GM12878 (cell line): ENCODE measurements at regions not wholly inside any gene's neighbourhood (a gene's known extent, or its start where the extent isn't known, plus 50 kb on each side); places are given as distances from the start of the nearest gene placed in this dataset.
"Not testable (repeated sequence)": the region's sequence is repeated elsewhere in the genome, so short reads cannot be mapped to it uniquely, and the experiment has no call there.

Experiments used
- ATAC-seq: fragments of 200-7000 bp; cut with Tn5 transposase; 3 replicates; pipeline ENCODE4 v1.9.1; 2020; ENCODE audit warnings: mild to moderate bottlenecking, moderate library complexity
- BruUV-seq: library from RNA; stranded (reverse); fragments of 400-500 nt; replicated peaks from 2 replicates; lab custom pipeline; 2021; lab: Mats Ljungman, UMichigan
- CTCF ChIA-PET: fragments of 300-600 bp; sonication (Branson Sonifier 250); formaldehyde crosslinking; extraction: SDS; loops from one replicate; lab custom pipeline; 2021; ENCODE audit warnings: inconsistent platforms; lab: Yijun Ruan, JAX
- POLR2A ChIA-PET: fragments of 350-600 bp; formaldehyde crosslinking; extraction: SDS; loops from one replicate; lab custom pipeline; 2021; ENCODE audit warnings: inconsistent platforms; lab: Charles Lee
- RAD21 ChIA-PET: fragments of 300-600 bp; sonication (Branson Sonifier 250); formaldehyde crosslinking; loops from one replicate; lab custom pipeline; 2023; ENCODE audit warnings: antibody characterized with exemption; ENCODE audit not compliant: unreplicated experiment; lab: Charles Lee
- SMC1A ChIA-PET: fragments of 300-600 bp; sonication (Branson Sonifier 250); formaldehyde crosslinking; loops from one replicate; lab custom pipeline; 2023; ENCODE audit not compliant: unreplicated experiment, uncharacterized antibody; lab: Charles Lee
- DNase-seq: peaks from one replicate; pipeline ENCODE4 v3.0.0-alpha.2; 2011; ENCODE audit warnings: low read depth, low spot score
- FAIRE-seq: peaks from 3 replicates; lab custom pipeline; 2011; peaks lifted over from hg19 to GRCh38; lab: Jason Lieb, UNC
- H2AFZ ChIP-seq: 2 replicates; pipeline ENCODE4 v1.6.0; 2011; ENCODE audit warnings: low read depth, low read length, control low read depth; ENCODE audit not compliant: control insufficient read depth
- H3K27ac ChIP-seq: 2 replicates; pipeline ENCODE4 v1.5.1; 2011; ENCODE audit warnings: control low read depth; ENCODE audit not compliant: control insufficient read depth, insufficient read depth
- H3K27me3 ChIP-seq, 2 experiments: replicated peaks in 1 of 2; 2 replicates each; pipeline versions ENCODE4 v1.6.0 to v1.6.1; 2011; ENCODE audit warnings: low read length in 1 of 2; ENCODE audit not compliant: control insufficient read depth in 2 of 2, insufficient read depth in 2 of 2
- H3K36me3 ChIP-seq, 2 experiments: 2 replicates each; pipeline ENCODE4 v1.5.1; 2011; ENCODE audit warnings: low read length in 1 of 2; ENCODE audit not compliant: control insufficient read depth in 2 of 2, insufficient read depth in 2 of 2
- H3K4me1 ChIP-seq: 2 replicates; pipeline ENCODE4 v1.6.1; 2011; ENCODE audit warnings: mild to moderate bottlenecking, low read length, moderate library complexity, mixed read lengths; ENCODE audit not compliant: control insufficient read depth, insufficient read depth
- H3K4me2 ChIP-seq: 2 replicates; pipeline ENCODE4 v1.6.0; 2011; ENCODE audit warnings: control low read depth; ENCODE audit not compliant: control insufficient read depth, insufficient read depth
- H3K4me3 ChIP-seq: fragments of 200-600 bp; sonication (generic); 2 replicates; pipeline ENCODE4 v1.5.1; 2016
- H3K79me2 ChIP-seq: 2 replicates; pipeline ENCODE4 v1.6.0; 2011; ENCODE audit warnings: low read length; ENCODE audit not compliant: control insufficient read depth, insufficient read depth
- H3K9ac ChIP-seq: 2 replicates; pipeline ENCODE4 v1.8.0; 2011; ENCODE audit warnings: low read length, control low read depth, mixed read lengths; ENCODE audit not compliant: control insufficient read depth, insufficient read depth
- H3K9me3 ChIP-seq: replicated peaks from 3 replicates; pipeline ENCODE4 v1.5.1; 2011; ENCODE audit warnings: mild to moderate bottlenecking, low read length; ENCODE audit not compliant: control insufficient read depth, insufficient read depth
- H4K20me1 ChIP-seq: 2 replicates; pipeline ENCODE4 v1.6.0; 2011; ENCODE audit not compliant: control insufficient read depth, insufficient read depth
- BHLHE40 ChIP-seq, 2 experiments: fragments of 450-650 bp in 1 of 2; IDR thresholded peaks; 2 replicates each; pipeline ENCODE4 v1.6.1; 2011 to 2017; ENCODE audit warnings: low read depth in 2 of 2, borderline replicate concordance in 1 of 2, improper control_type of control experiment in 1 of 2, low read length in 1 of 2, mild to moderate bottlenecking in 1 of 2
- BRCA1 ChIP-seq: IDR thresholded peaks from 2 replicates; pipeline ENCODE4 v1.6.1; 2011; ENCODE audit warnings: low read depth, low read length, improper control_type of control experiment
- CEBPB ChIP-seq, 2 experiments: fragments of 150-350 bp in 1 of 2; IDR thresholded peaks; 2 replicates each; pipeline ENCODE4 v1.6.1; 2012 to 2014; ENCODE audit warnings: low read depth in 2 of 2, low read length in 2 of 2, borderline replicate concordance in 1 of 2, inconsistent platforms in 1 of 2
- EED ChIP-seq: sonication (generic); IDR thresholded peaks from 2 replicates; pipeline ENCODE4 v1.6.1; 2016; ENCODE audit warnings: antibody characterized with exemption, low read depth
- GABPA ChIP-seq: IDR thresholded peaks from 2 replicates; pipeline ENCODE4 v1.6.1; 2014; ENCODE audit warnings: antibody characterized with exemption, low read depth, mild to moderate bottlenecking, inconsistent platforms
- POLR2AphosphoS5 ChIP-seq: IDR thresholded peaks from 2 replicates; pipeline ENCODE4 v1.6.1; 2011; ENCODE audit warnings: mild to moderate bottlenecking, low read length, inconsistent platforms
- REST ChIP-seq: IDR thresholded peaks from 2 replicates; pipeline ENCODE4 v1.6.1; 2012; ENCODE audit warnings: mild to moderate bottlenecking, low read depth, low read length
- STAT3 ChIP-seq: IDR thresholded peaks from 2 replicates; pipeline ENCODE4 v1.6.1; 2011; ENCODE audit warnings: low read depth, low read length, improper control_type of control experiment
- WRNIP1 ChIP-seq: IDR thresholded peaks from 2 replicates; pipeline ENCODE4 v1.6.1; 2011; ENCODE audit warnings: low read depth, low read length, improper control_type of control experiment, borderline replicate concordance
- ZNF274 ChIP-seq: IDR thresholded peaks from one replicate; pipeline ENCODE4 v1.8.0; 2011; ENCODE audit not compliant: insufficient read length, insufficient read depth
- WGBS: methylation state at CpG from one replicate; pipeline ENCODE4 v1.1.6; 2016; ENCODE audit warnings: low lambda C conversion rate; ENCODE audit not compliant: insufficient replicate concordance, insufficient coverage; ENCODE audit errors: missing lambda C conversion rate; 5-methylcytosine and 5-hydroxymethylcytosine counted together
- in situ Hi-C: fragments of 300-500 bp; cut with MboI; formaldehyde crosslinking; loops from 9 replicates; pipeline ENCODE4 v1.14.3; 2018; ENCODE audit warnings: mixed read lengths
- intact Hi-C: fragments of 100-400 bp; cut with micrococcal nuclease; formaldehyde crosslinking; loops from one replicate; pipeline ENCODE4 v1.14.2; 2022; ENCODE audit not compliant: unreplicated experiment
- TF ChIP-seq, protein P1 (sequence below): IDR thresholded peaks from 2 replicates; pipeline ENCODE4 v1.6.1; 2011; ENCODE audit warnings: borderline replicate concordance, low read depth, mild to moderate bottlenecking, moderate library complexity, mixed read lengths, low read length; ENCODE audit not compliant: insufficient read depth; ENCODE audit errors: extremely low read length

GRCh38 chr2:198517976-198518375 is 713.6 kb downstream of the PLCL1 start (continued):
- no peak for TF ChIP-seq WRNIP1

DNA sequence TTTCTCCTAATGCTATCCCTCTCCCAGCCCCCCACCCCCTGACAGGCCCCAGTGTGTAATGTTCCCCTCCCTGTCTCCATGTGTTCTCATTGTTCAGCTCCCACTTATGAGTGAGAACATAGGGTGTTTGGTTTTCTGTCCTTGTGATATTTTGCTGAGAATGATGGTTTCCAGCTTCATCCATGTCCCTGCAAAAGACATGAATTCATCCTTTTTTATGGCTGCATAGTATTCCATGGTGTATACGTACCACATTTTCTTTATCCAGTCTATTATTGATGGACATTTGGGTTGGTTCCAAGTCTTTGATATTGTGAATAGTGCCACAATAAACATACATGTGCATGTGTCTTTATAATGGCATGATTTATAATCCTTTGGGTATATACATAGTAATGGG is 704.2 kb downstream of the PLCL1 start:
- DNase-seq, in situ Hi-C loops, intact Hi-C loops, BruUV-seq, CTCF ChIA-PET, H3K4me3 ChIP-seq, H3K27me3 ChIP-seq, FAIRE-seq, H3K27ac ChIP-seq, H3K9me3 ChIP-seq, H3K79me2 ChIP-seq, ATAC-seq, H4K20me1 ChIP-seq, H3K4me1 ChIP-seq, POLR2A ChIA-PET, H3K4me2 ChIP-seq, RAD21 ChIA-PET, H3K9ac ChIP-seq, H3K36me3 ChIP-seq, H2AFZ ChIP-seq: not testable (repeated sequence)
- SMC1A ChIA-PET, result interaction anchor here (0.6 kb wide), 1 partner anchor 221 kb away, joined by 4 read pairs; no protein-coding TSS in a partner anchor
- WGBS, result 48% methylated on average over 1 of the region's 1 CpG

DNA sequence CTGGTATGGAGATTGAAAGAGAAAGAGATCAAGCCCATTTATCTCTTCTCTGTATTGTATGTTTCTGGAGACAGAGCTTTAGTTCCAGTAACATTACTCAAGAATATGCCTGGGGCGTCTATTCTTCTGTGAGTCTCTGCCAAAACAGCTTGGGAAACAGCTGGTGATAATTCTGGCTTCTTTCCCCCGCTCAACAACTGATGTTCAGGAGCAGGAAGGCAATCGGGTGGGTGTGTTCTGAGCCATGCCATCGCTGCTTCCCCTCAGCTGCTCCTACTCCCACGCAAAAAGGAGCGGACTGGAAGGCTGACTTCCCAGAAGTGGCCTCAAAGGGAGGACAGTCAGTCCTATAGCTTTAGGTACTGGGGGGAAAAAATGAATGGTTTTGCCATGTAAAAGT is 695.1 kb downstream of the PLCL1 start:
- in situ Hi-C loops, result no loop called here
- no peaks in the 10 kb centered on the region for H3K36me3 ChIP-seq
- no TSS peak for BruUV-seq
- POLR2A ChIA-PET, result interaction anchor here (0.6 kb wide), 1 partner anchor 982 kb away, joined by 5 read pairs; no protein-coding TSS in a partner anchor
- ATAC-seq (no peak), DNase-seq (no peak), FAIRE-seq (no peak)
- RAD21 ChIA-PET, result no interaction called here
- no peaks in the 10 kb centered on the region for H4K20me1 ChIP-seq
- no peak overlapping the region for H2AFZ ChIP-seq
- SMC1A ChIA-PET, result interaction anchor here (0.9 kb wide), 1 partner anchor 989 kb away, joined by 3 read pairs; no protein-coding TSS in a partner anchor
- H3K4me1 ChIP-seq, result no peaks in the 10 kb centered on the region
- no peak overlapping the region for H3K4me2 ChIP-seq
- CTCF ChIA-PET, result interaction anchor here (0.6 to 1.2 kb wide), 3 partner anchors 15 to 44 kb away, joined by 3 read pairs; no protein-coding TSS in a partner anchor
- no peaks in the 10 kb centered on the region for H3K79me2 ChIP-seq
- H3K27me3 ChIP-seq, result no peaks in the 10 kb centered on the region
- no peak overlapping the region for H3K27ac ChIP-seq
- 25% methylated on average over 6 of the region's 6 CpGs for WGBS
- H3K9me3 ChIP-seq, result no peaks in the 10 kb centered on the region
- no peak overlapping the region for H3K9ac ChIP-seq
- intact Hi-C loops, result no loop called here
- no peak overlapping the region for H3K4me3 ChIP-seq
- TF ChIP-seq POLR2AphosphoS5, result no peak
- no peak for TF ChIP-seq EED
- TF ChIP-seq STAT3, result no peak
- TF ChIP-seq, protein P1, sequence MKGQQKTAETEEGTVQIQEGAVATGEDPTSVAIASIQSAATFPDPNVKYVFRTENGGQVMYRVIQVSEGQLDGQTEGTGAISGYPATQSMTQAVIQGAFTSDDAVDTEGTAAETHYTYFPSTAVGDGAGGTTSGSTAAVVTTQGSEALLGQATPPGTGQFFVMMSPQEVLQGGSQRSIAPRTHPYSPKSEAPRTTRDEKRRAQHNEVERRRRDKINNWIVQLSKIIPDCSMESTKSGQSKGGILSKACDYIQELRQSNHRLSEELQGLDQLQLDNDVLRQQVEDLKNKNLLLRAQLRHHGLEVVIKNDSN, result no peak
- no peak for TF ChIP-seq CEBPB (IDR thresholded peaks at IDR 0.05; ENCODE audit: borderline replicate concordance in 1 of 2, low read depth in 2 of 2, low read length in 2 of 2)
- TF ChIP-seq ZNF274, result no peak
- TF ChIP-seq BHLHE40 (IDR thresholded peaks at IDR 0.05; ENCODE audit: borderline replicate concordance in 1 of 2, low read depth in 2 of 2, low read length in 1 of 2), result no peak
- TF ChIP-seq REST, result no peak
- no peak for TF ChIP-seq GABPA
- TF ChIP-seq BRCA1, result no peak
